IPS-NIHi7 (cell line): ENCODE measurements at regions not wholly inside any gene's neighbourhood (a gene's known extent, or its start where the extent isn't known, plus 50 kb on each side); places are given as distances from the start of the nearest gene placed in this dataset.
A peak's percentile ranks its signal among the peaks of the same experiment; 100 is the strongest.

Source experiments
- DNase-seq: peaks from one replicate; pipeline ENCODE4 v3.0.0; 2012; ENCODE audit warnings: mixed read lengths; ENCODE audit errors: extremely low spot score

- no peak for DNase-seq
Measured at GRCh38 chr10:29151005-29151404, 137.9 kb upstream of the LYZL1 start.

- no peak for DNase-seq
Measured at GRCh38 chr10:29157321-29157720, 131.5 kb upstream of the LYZL1 start.

- DNase-seq, result no peak
Measured at GRCh38 chr10:29158066-29158465, 130.8 kb upstream of the LYZL1 start.

GRCh38 chr10:29160150-29160617 is 128.7 kb upstream of the LYZL1 start:
- peak; percentile 52 for DNase-seq

GRCh38 chr10:29163746-29164145 is 125.1 kb upstream of the LYZL1 start:
- no peak for DNase-seq

GRCh38 chr10:29166713-29167112 is 122.2 kb upstream of the LYZL1 start:
- DNase-seq, result no peak

GRCh38 chr10:29169021-29169420 is 119.8 kb upstream of the LYZL1 start:
- no peak for DNase-seq

- DNase-seq, result no peak
Measured at GRCh38 chr10:29171717-29172116, 117.2 kb upstream of the LYZL1 start.

- no peak for DNase-seq
Measured at GRCh38 chr10:29174389-29174788, 114.5 kb upstream of the LYZL1 start.

- no peak for DNase-seq
Measured at GRCh38 chr10:29176845-29177832, 111.7 kb upstream of the LYZL1 start.

- no peak for DNase-seq
Measured at GRCh38 chr10:29181936-29182335, 106.9 kb upstream of the LYZL1 start.

- DNase-seq, result no peak
Measured at GRCh38 chr10:29183301-29183945, 105.4 kb upstream of the LYZL1 start.

GRCh38 chr10:29184205-29185000 is 104.5 kb upstream of the LYZL1 start:
- no peak for DNase-seq

- no peak for DNase-seq
Measured at GRCh38 chr10:29185050-29185449, 103.8 kb upstream of the LYZL1 start.

GRCh38 chr10:29186221-29186620 is 102.6 kb upstream of the LYZL1 start:
- no peak for DNase-seq

- DNase-seq, result no peak
Measured at GRCh38 chr10:29189256-29189655, 99.6 kb upstream of the LYZL1 start.

- DNase-seq, result no peak
Measured at GRCh38 chr10:29191674-29192073, 97.2 kb upstream of the LYZL1 start.

- peak; percentile 53 for DNase-seq
Measured at GRCh38 chr10:29199339-29199738, 89.5 kb upstream of the LYZL1 start.

GRCh38 chr10:29199941-29200679 is 88.8 kb upstream of the LYZL1 start:
- no peak for DNase-seq

GRCh38 chr10:29202386-29202940 is 86.4 kb upstream of the LYZL1 start:
- DNase-seq, result no peak

GRCh38 chr10:29203432-29203831 is 85.4 kb upstream of the LYZL1 start:
- no peak for DNase-seq
